Ovary (tissue), 7 donors: ENCODE measurements at regions not wholly inside any gene's neighbourhood (a gene's known extent, or its start where the extent isn't known, plus 50 kb on each side); places are given as distances from the start of the nearest gene placed in this dataset.
"Not testable (repeated sequence)": the region's sequence is repeated elsewhere in the genome, so short reads cannot be mapped to it uniquely, and the experiment has no call there.

Source experiments
- DNase-seq, 5 donors: peaks; one replicate each; pipeline ENCODE4 v3.0.0-alpha.2; 2019 to 2020
- H3K27ac ChIP-seq, 2 donors: fragments of 200-600 bp; one replicate each; pipeline versions ENCODE4 v1.5.1 to v1.8.0; 2019 to 2022
- H3K27me3 ChIP-seq: fragments of 200-600 bp; one replicate; pipeline ENCODE4 v1.8.0; 2022
- H3K36me3 ChIP-seq: fragments of 200-600 bp; sonication (generic); one replicate; pipeline ENCODE4 v1.5.1; 2019
- H3K4me1 ChIP-seq: one replicate; pipeline ENCODE4 v1.8.1; 2013; ENCODE audit warnings: mild to moderate bottlenecking, moderate library complexity; ENCODE audit not compliant: insufficient read depth
- H3K4me3 ChIP-seq: fragments of 200-600 bp; sonication (generic); one replicate; pipeline ENCODE4 v1.5.1; 2017
- H3K9me3 ChIP-seq, 2 donors: fragments of 200-600 bp in 1 of 2; sonication (generic) in 1 of 2; one replicate each; pipeline versions ENCODE4 v1.5.1 to v1.8.1; 2013 to 2019; ENCODE audit warnings: mild to moderate bottlenecking in 1 of 2, moderate library complexity in 1 of 2
- EP300 ChIP-seq: sonication (generic); formaldehyde crosslinking; IDR thresholded peaks from one replicate; pipeline ENCODE4 v1.6.1; 2017; ENCODE audit warnings: antibody characterized with exemption
- POLR2A ChIP-seq: fragments of 450-650 bp; IDR thresholded peaks from one replicate; pipeline ENCODE4 v1.6.1; 2017; ENCODE audit warnings: antibody characterized with exemption, mild to moderate bottlenecking, moderate library complexity
- WGBS, 3 donors: extraction: QIAGEN DNeasy Blood & Tissue Kit in 1 of 3; methylation state at CpG; one replicate each; pipeline versions ENCODE4 v1.1.5 to v1.1.7; 2013 to 2017; 5-methylcytosine and 5-hydroxymethylcytosine counted together
- intact Hi-C, 4 donors: fragments of 100-400 bp; cut with DNase I; formaldehyde crosslinking; loops; one replicate each; pipeline versions ENCODE4 v1.11.0 to v1.15.1; 2022 to 2023
- TF ChIP-seq, protein P1 (sequence below), 3 donors: fragments of 450-650 bp in 2 of 3; fragments of 200-600 bp in 1 of 3; IDR thresholded peaks; one replicate each; pipeline versions ENCODE4 v1.5.1 to v1.8.0; 2016 to 2022; ENCODE audit warnings: antibody characterized with exemption in 3 of 3, mild to moderate bottlenecking in 1 of 3
- donor health status: DM: no; HTN: no; CAD: no; lungs with moderate emphysema.
- donor health status: DM: no; HTN: no; CAD: no.
- donor health status: Bipolar disorder and iron deficiency.
- donor health status: DM: no; HTN: no; CAD: no.
- donor health status: DM: yes; HTN: yes; CAD: no.

DNA sequence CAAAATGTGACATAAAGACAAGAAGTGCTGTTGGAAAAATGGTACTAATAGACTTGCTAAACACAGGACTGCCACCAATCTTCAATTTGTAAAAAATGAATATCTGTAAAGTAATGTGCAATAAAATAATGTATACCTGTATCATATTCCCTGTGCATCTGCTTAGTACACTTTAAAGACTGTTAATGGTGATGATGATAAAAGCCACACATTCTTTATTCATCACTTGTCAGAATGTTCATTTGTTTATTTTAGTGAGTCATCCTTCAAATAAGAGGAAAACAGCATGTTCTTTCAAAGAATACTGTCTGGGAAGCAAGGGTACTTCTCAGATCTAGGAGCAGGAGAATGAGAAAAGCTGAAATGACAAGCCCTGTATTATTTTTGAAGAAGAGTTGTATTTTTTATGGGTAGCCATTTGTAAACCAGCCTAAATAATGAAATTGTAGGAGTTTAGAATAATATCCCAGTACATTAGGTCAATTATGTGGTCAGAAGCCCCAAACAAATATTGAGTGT lies 78.3 kb upstream of the PSMA6 start:
- H3K9me3 ChIP-seq = no peaks in the 10 kb centered on the region
- no peak for DNase-seq
- TF ChIP-seq, protein P1, sequence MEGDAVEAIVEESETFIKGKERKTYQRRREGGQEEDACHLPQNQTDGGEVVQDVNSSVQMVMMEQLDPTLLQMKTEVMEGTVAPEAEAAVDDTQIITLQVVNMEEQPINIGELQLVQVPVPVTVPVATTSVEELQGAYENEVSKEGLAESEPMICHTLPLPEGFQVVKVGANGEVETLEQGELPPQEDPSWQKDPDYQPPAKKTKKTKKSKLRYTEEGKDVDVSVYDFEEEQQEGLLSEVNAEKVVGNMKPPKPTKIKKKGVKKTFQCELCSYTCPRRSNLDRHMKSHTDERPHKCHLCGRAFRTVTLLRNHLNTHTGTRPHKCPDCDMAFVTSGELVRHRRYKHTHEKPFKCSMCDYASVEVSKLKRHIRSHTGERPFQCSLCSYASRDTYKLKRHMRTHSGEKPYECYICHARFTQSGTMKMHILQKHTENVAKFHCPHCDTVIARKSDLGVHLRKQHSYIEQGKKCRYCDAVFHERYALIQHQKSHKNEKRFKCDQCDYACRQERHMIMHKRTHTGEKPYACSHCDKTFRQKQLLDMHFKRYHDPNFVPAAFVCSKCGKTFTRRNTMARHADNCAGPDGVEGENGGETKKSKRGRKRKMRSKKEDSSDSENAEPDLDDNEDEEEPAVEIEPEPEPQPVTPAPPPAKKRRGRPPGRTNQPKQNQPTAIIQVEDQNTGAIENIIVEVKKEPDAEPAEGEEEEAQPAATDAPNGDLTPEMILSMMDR (IDR thresholded peaks at IDR 0.05) = no peak
- TF ChIP-seq EP300 (no peak), POLR2A (no peak)
- no peaks in the 10 kb centered on the region for H3K27me3 ChIP-seq
- H3K36me3 ChIP-seq = no peaks in the 10 kb centered on the region
- H3K4me3 ChIP-seq = no peak overlapping the region
- H3K4me1 ChIP-seq = peaks cover 1% of the 10 kb centered on the region
- peak overlapping the region in 1 of 2 donors; percentile 79 for H3K27ac ChIP-seq
- intact Hi-C loops = loop anchor here (2.0 to 10.0 kb wide), 5 partner anchors 69 to 199 kb away; partner anchors contain the start of gene NFKBIA (in 1 of the 4)

- peak overlapping the region in 1 of 2 donors; percentile 79 for H3K27ac ChIP-seq
- intact Hi-C loops = loop anchor here (5.0 to 10.0 kb wide), 4 partner anchors 70 to 188 kb away; partner anchors contain the start of gene NFKBIA (in 1 of the 4)
- H3K4me3 ChIP-seq, H3K9me3 ChIP-seq, H3K27me3 ChIP-seq, H3K4me1 ChIP-seq, DNase-seq, H3K36me3 ChIP-seq: not testable (repeated sequence)
- WGBS, 3 donors = 74 to 78% (median 77%) methylated on average over 4 of the region's 4 CpGs
Observed at GRCh38 chr14:35214402-35214801, 77.8 kb upstream of the PSMA6 start.

DNA sequence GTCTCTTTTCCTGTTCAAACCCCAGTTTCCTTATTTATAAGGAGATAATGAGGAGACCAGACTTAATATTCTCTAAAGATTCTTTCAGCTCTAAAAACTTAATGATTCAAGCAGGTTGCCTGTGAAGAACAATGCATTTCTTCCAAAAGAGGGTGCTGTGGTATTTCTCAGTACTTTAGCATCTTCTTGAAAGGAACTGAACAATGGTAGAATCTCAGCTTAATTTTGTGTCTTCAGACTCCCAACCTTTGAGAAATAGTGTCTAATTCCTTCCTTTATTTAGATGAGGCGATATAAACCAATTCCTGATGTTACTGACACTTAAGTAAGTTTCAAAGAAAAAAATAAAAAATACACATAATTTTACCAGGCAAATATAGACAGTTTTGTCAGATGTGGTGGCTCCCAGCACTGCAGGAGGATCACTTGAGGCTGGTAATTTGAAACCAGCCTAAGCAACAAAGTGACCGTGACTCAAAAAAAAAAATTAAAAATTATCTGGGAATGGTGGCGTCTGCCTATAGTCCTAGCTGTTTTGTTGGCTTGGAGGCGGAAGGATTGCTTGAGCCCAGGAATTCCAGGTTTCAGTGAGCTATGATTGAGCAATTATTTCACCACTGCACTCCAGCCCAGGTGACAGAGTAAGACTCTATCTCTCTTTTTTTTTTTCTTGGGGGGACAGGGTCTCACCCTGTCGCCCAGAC lies 76.9 kb upstream of the PSMA6 start:
- no peak for DNase-seq
- 50 to 59% (median 55%) methylated on average over 5 of the region's 5 CpGs for WGBS, 3 donors

DNA sequence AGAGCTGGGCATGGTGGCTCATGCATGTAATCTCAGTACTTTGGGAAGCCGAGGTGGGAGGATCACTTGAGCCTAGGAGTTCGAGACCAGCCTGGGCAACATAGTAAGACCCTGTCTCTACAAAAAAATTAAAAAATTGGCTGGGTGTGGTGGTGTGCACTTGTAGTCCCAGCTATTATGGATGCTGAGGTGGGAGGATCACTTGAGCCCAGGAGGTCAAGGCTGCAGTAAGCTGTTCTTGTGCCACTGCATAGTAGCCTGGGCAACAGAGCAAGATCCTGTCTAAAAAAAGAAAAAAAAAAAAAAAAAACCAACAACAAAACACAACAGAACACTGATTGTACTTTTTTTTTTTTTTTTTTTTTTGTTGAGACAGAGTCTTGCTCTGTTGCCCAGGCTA lies 74.0 kb upstream of the PSMA6 start:
- not testable (repeated sequence) for DNase-seq, H3K36me3 ChIP-seq, H3K4me1 ChIP-seq, H3K27ac ChIP-seq, H3K9me3 ChIP-seq, H3K27me3 ChIP-seq, H3K4me3 ChIP-seq
- WGBS, 3 donors = 91 to 97% (median 95%) methylated on average over 2 of the region's 2 CpGs
- intact Hi-C loops = loop anchor here in 3 of 4 donors (5.0 to 10.0 kb wide), 4 partner anchors 67 to 189 kb away; no protein-coding TSS in a partner anchor

More for the DNA sequence above, 76.9 kb upstream of the PSMA6 start:
- H3K27ac ChIP-seq = peak overlapping the region in 1 of 2 donors; percentile 79
- no peak overlapping the region for H3K4me3 ChIP-seq
- intact Hi-C loops = loop anchor here in 3 of 4 donors (5.0 to 10.0 kb wide), 4 partner anchors 70 to 192 kb away; no protein-coding TSS in a partner anchor
- no peaks in the 10 kb centered on the region for H3K36me3 ChIP-seq
- H3K4me1 ChIP-seq = peaks cover 1% of the 10 kb centered on the region
- H3K27me3 ChIP-seq = no peaks in the 10 kb centered on the region
- TF ChIP-seq, protein P1 (IDR thresholded peaks at IDR 0.05) = peak in 2 of 3 donors; percentile 25 to 53
- no peak for TF ChIP-seq POLR2A
- H3K9me3 ChIP-seq = no peaks in the 10 kb centered on the region

DNA sequence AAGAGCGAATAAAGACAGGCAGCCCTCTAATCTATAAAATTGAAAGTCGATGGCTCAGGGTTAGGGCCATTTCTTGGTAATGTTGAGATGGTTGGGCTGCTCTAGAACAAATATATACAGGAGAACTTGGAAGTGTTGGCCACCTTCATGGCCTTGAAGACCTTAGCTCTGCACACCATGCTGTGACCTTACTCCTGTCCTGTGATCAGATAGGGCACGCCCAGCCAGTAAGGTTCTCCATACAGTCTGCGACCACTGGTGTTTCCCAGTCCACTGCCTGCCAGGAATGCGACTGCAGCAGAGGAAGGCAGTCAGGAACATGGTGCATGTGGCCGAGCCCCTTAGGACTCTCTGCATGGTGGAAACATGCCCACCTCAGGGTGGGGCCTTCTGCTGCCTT lies 73.2 kb upstream of the PSMA6 start:
- Histone ChIP-seq H3K36me3 (no peaks in the 10 kb centered on the region), H3K27ac (no peak overlapping the region), H3K9me3 (no peaks in the 10 kb centered on the region), H3K27me3 (no peaks in the 10 kb centered on the region), H3K4me1 (peaks cover 1% of the 10 kb centered on the region), H3K4me3 (no peak overlapping the region)
- no peak for DNase-seq
- no peak for TF ChIP-seq POLR2A
- TF ChIP-seq EP300 = no peak
- TF ChIP-seq, protein P1 (IDR thresholded peaks at IDR 0.05) = no peak
- intact Hi-C loops = loop anchor here in 3 of 4 donors (5.0 to 10.0 kb wide), 4 partner anchors 66 to 188 kb away; no protein-coding TSS in a partner anchor
- WGBS, 3 donors = 91 to 98% (median 97%) methylated on average over 6 of the region's 6 CpGs
